ENCODE measurements at regions not wholly inside any gene's neighbourhood (a gene's known extent, or its start where the extent isn't known, plus 50 kb on each side); places are given as distances from the start of the nearest gene placed in this dataset.

DNA sequence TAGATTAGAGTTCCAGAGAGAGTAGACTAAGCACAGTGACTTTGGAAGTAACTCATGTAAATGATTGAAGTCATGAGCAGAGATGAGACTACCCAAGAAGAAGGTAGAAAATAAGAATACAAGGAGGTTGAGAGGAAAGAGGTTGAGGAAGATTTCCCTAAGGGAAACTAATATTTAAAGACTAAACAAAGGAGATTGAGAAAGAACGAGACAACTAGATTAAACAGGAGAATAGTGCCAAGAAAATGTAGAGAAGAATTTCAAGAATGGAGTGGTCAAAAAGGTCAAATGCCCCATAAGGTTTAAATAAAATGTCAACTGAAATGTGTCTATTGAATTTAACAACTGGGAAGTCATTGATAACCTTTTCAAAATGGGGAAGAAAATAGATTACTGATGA is 59.0 kb downstream of the RPS29 start:
- DNase-seq (ENCODE audit: low read depth in 2 of 2) = no peak

DNA sequence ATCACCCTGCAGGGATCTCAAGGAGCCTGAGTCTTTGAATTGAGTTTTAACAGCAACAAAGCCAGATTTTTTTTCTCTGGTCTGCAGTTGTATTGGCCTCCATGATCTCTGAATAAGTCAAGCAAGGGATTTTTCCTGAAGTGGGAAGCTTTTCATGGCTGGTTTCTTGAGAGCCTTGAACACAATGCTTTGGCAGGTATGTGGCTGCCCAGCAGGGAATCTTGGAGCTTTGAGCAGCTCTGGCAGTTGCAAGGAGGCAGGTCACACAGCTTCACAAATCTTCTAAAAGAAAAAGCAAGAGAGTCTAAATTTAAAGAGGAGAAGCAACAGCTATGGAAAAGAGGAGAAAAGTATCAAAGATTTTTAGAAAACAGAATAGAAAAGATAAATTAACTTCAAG is 60.1 kb downstream of the RPS29 start:
- no peak for DNase-seq (ENCODE audit: low read depth in 2 of 2)

DNA sequence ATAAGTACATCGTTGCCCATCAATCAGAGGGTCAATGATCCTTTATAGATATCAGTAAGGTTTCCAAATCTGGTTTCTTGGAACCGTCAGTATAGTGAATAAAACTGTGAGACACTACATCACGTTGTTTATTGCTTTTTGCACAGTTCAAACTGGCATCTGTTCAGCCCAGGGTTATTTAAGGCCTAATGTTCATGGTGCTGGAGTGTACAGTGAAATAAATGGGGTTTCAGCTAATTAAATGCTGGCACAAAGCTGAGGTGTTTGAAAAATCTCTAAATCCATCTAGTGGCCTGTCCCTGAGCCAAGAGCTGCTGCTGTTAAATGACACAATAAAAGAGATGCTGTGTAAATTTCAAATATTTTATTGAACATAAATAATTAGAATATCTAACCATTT is 69.9 kb downstream of the RPS29 start:
- DNase-seq (ENCODE audit: low read depth in 2 of 2) = no peak

DNA sequence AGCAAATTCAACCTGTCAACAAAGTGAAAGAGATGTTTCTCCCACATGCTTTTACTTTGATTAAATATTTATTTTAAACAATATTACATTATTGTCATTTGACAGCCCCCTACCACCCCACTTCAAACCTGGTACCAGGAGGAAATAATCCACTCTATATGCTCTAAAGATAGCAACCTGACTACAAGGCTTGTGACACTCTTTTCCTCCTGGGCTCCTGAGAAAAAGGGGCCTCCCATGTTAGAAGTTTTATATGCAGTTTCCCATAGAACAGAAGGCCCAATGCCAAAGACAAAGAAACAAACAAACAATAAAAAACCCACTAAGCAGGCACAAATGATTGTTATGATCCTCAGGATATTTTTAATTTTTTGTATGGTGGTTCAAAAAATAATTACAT is 73.6 kb downstream of the RPS29 start:
- peak; percentile 6 to 59 for DNase-seq (ENCODE audit: low read depth in 2 of 2)

DNA sequence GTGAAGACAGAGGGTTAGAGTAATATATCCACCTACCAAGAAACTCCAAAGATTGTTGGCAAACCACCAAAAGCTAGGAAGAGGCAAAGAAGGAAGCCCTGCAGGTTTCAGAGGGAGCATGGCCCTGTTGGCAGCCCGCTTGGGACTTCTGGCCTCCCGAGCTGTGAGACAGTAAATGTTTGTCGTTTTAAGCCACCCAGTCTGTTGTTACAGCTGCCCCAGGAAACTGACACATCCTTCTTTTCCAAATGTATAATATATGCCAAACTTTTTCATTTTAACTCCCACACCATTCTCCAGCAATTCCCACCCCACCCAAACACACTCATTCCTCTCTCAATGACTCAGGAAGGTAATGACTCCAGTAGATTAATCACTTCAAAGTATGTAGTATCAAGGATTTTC is 74.0 kb downstream of the RPS29 start:
- DNase-seq (ENCODE audit: low read depth in 2 of 2) = peak; percentile 63 to 88

DNA sequence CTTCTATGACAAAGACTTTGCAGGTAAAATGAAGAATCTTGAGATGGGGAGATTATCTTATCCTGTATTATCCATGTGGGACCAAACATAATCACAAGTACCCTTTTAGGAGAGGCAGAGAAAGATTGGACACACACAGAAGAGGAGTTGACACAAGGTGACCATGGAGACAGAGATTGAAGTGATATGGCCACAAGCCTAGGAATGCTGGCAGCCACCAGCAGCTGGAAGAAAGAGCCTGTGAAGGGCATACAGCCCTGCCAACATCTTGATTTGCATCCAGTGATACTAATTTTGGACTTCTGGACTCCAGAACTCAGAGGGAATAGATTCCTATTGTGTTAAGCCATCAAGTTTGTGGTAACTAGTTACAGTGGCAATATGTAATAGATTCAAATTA is 78.1 kb downstream of the RPS29 start:
- no peak for DNase-seq (ENCODE audit: low read depth in 2 of 2)

DNA sequence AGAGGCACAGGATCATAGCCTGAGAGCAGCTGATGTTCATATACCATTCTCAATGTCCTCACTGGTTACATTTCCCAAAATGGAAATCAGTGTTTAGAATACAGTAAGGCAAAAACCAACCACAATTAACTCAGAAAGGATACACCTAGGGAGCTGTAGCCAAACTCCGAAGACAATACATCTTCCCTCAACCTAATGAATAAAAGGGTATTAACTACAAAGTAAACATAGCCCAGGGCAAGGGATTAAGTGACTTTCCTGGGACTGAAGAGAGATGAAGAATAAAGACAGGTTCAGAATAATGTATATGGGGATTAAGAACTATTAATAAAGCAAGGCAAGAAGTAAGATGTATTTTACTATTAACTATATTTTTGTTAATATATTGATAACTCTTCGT is 79.5 kb downstream of the RPS29 start:
- DNase-seq (ENCODE audit: low read depth in 2 of 2) = no peak

DNA sequence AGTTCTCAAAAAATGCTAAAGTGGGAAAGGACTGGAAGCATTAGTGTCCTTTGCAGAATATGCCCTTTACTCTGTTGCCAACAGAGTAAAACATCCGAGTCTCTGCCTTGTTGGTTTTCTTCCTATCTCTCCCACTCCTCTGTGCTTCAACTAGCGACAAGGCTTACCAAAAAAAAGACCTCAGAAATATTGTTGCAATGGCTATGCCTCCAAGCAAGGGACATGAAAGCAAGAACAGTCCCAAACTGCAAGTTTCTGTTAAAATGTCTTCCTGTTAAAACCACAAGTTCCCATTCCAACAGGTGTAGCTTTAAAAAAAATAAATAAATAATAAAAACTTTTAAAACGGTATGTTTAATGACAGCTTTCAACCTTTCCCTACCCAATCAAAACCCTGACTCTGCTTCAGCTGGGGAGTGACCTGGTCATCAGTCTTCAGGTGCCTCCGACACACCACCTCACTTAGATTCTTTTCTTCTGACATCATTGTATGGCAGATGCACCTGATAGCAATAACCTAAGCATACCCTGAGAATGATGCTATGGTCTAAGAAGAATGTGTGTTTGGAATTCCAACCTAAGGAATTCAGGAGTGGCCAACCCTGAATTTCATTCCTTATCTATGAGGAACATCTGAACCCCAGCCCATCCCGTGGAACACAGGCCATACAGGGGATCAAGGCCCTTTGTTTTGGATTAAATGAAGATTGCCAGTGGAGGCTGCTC is 81.0 kb downstream of the RPS29 start:
- no peak for DNase-seq (ENCODE audit: low read depth in 2 of 2)

DNA sequence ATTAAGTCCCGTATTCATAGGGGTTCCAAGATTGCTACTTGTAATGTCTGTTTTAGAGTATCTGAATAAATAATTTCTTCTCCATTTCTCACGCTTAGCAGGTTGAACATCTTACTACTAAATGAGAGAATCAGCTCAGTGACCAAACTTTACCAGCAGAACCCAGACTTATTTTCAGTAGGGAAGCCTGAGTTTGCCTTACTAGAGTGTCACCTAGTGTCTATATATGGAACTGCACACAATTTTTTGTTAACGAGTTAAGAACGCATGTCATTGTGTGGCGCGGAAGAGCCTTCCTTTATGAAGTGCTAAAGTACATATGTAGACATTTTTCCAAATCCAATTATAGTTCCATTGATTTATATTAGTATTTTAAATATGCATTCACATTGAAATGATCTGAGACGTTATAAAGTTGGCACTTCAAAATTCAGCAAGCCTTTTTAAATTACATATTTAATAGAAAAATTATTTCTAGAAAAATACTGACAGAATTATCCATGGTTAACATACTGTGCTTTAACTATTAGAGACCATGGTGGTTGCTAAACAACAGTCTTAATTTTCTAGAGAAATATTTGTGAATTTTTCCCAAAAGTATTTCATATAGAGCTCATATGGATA is 88.3 kb downstream of the RPS29 start:
- peak; percentile 76 to 81 for DNase-seq (ENCODE audit: low read depth in 2 of 2)

DNA sequence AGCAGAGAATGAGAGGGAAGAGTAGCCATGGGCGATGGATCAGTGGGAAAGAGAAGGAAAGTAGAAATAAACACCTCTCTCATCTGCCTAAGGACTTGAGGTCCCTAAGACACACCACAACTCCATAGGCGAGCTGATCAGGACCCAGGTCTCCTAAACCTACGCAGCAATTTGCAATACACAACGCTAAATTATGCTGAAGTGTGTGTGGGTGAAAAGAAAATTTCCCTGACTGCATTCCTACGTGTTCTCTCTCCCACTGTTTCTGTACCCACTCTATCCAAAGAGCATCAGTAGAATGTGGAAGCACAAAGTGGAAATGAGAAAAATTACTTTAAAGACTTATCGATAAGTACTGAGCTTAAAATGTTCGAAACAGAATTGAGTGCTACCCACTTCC is 88.9 kb downstream of the RPS29 start:
- no peak for DNase-seq (ENCODE audit: low read depth in 2 of 2)

DNA sequence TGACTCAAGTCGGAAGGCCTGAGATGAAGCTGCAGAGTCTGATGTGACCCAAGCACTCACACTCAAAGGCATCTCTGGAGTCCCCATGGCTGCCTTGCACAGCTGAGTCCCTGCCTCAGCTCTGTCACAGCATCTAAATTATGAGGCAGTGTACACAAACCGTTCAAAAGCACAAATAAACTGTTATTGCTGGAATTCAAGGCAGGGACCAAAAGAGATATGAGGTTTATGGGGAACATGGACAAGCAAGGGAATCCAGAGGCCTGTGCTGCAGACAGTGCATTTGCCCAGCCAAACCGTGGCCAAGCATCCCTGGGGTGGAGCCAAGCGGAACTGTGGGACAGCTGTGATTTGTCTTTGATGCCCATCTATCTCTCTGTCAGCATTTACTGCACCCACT is 91.3 kb downstream of the RPS29 start:
- DNase-seq (ENCODE audit: low read depth in 2 of 2) = no peak

DNA sequence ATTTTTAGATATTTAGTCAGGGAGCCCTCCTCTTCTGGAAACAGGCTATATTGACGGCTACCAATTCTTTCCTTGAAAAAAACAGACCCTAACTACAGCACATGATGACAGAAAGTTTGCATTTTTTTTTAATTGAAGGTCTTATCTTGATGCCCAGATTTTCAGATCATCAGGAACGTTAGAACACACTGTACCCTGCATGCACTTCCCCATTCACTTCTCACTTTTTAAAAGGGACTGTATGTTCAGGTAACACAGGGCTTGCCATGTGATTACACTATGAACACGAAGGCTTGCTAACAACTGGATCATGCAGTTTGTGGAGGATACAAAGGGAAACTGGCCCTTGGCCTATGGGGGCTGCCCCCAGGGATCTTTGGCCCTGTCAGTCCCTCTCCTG is 92.6 kb downstream of the RPS29 start:
- no peak for DNase-seq (ENCODE audit: low read depth in 2 of 2)

DNA sequence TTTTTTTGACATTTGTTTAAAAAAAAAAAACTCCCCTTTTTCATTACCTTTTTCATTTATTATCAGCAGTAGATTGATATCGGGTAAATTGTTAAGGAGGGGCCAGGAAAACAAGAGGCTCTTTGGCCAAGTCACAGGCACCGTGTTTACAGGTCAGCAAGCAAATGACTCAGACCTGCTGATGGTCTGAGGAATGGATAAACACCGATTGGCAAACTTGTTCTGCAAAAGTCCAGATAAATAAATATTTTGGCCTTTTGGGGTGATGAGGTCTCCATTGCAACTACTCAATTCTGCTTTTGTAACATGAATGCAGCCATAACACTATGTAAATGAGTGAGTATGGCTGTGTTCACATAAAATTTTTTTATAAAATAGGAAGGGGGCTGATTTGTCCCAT is 94.0 kb downstream of the RPS29 start:
- no peak for DNase-seq (ENCODE audit: low read depth in 2 of 2)

DNA sequence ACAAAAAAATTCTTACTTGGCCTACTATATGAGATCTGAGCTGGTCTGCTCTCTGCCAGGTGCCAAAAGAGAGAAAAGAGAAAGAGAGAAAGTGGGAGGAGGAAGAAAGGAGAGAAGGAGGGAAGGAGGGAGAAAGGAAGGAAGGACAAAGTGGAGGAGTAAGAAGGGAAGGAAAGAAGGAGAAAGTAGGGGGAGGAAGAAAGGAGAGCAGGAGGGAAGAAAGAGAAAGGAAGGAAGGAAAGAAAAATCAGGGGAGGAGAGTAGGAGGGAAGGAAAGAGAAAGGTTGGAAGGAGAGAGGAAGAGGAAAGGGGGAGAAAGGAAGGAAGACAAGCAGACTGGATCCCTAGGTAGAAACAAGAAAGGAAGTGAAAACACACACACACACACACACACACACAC is 96.8 kb downstream of the RPS29 start:
- DNase-seq (ENCODE audit: low read depth in 2 of 2) = no peak

DNA sequence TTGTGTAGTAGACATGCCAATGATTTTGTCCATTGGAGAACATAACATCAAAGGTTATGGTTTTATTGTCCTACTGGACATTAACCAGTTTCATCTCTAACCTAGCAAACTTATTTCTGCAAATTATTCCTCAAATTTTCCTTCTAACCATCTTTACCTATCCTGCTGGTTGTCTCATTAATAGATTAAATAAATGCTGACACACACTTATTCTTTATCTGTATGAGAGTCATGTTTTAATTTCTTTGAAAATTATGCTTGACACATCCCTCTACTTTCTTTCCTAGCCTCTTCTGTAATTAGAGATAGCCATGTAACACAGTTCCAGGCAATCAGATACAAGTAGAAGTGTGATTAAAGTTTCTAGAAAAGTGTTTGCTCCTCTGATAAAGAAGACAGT is 98.9 kb downstream of the RPS29 start:
- no peak for DNase-seq (ENCODE audit: low read depth in 2 of 2)

DNA sequence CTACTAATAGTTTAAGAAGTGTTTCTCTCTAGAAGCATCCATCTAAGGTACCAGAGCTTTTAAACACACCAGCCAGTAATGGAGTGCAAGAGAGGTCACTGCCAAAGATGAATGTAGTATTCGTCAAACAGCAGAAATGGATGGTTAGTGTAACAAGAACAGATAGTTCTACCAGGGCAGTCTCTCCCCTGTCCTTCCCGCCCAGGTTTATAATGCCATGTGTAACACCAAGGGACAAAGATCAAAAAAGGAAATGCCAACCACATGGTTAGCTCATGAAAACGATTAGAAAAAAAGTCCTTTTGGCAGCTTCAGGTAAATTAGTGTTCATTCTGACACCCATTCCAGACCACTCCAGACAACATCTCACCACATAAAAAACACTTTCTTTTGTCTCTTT is 100.9 kb downstream of the RPS29 start:
- DNase-seq (ENCODE audit: low read depth in 2 of 2) = no peak

DNA sequence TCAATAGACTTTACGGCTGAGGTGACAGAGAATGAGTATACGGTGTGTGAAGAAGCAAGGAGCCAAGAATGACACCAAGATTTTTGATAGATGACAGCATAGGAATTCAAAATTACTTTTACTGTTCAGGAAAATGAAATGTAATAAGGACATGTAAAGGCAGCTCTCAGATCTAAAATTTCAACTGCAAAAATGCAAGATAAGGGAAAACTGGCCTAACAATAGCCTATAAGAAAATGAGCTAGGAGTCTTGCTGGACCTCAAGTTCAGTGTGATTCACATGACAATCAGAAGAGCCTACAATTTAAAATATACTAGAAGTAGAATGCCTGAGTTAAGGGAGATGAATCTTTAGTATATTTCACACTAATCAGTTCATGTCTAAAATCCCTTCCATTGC is 102.0 kb downstream of the RPS29 start:
- DNase-seq (ENCODE audit: low read depth in 2 of 2) = no peak

DNA sequence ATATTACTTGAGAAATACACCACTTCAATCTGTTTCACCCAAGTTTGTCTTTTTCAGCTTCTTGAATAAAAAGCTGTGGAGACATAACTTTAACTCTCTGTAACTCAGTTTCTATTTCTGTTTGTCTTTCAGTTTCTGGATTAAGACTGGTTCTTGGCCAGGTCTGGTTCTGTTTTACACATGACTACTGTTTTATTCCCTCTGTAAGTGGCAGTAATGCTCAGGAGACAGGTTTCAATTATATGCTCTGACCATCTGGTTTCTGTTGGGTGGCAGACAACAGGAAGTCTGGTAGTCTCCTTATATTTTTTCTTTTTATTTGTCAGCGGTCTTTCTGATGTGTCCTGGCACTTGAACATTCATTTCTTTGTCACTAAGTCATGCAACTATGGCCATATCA is 102.9 kb downstream of the RPS29 start:
- DNase-seq (ENCODE audit: low read depth in 2 of 2) = no peak

DNA sequence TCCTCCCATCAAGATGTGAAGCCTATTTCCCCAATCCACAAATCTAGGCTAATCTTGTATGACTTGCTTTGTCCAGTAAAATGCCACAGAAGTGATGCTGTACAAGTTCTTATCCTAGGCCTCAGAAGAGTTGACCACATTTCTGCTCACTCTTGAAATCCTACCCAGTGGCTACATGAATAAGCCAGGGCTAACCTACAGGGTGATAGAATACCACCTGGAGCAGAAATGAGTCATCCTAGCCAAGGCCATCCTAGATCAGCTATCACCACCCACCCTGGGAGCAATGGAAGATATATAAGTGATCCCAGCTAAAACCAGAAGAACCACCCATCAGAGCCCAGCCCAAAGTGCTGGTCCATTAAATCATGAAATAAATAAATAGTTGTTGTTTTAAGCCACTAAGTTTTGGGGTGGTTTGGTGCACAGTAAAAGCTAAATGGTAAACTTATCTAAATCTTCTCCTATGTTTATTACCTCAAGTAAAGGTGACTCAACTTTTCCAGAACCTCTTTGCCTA is 105.1 kb downstream of the RPS29 start:
- DNase-seq (ENCODE audit: low read depth in 2 of 2) = no peak

DNA sequence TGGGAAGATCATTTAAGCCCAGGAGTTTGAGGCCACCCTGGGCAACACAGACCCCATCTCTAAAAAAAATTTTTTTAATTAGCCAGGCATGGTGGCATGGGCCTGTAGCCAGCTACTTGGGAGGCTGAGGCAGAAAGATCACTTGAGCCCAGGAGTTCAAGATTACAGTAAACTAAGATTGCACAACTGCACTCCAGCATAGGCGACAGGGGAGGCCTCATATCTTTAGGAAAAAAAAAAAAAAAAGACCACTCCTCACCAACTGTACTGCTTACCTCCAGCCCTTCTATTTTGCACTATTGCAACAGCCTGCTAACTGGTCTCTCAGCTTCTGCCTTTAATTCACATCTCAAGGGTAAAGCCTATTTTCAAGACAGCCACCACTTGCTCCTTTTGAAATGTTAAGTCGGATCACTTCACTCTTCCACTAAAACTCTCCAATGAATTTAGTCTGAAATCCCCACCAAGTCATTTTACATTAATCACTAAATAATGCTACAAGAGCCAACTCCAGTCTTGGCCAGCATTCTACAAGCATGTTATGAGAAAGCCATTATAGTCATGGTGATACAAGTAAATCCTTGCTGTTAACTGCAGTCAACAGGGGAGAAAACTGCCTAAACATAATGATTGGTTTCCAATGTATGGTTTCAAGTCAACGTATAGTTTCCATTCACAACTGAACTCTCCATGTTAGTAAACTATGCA is 106.0 kb downstream of the RPS29 start:
- DNase-seq (ENCODE audit: low read depth in 2 of 2) = no peak

DNA sequence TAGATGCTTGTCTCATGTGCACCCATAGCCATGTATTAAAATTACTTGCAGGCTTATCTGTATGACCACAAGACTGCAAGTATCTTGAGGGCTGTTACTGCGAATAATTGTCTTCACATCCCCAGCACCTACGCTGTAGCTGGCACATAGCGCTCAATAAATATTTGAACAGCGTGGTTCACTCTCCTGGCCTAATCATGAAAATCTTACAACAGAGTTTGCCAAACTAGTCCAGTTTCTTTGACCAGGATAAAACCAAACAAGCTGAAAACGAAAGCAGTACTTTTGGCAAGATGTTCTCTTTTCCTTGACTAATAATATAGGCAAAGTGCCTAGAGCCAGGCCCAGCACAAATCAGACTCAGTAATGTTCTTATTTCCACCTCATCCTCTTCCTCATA is 106.7 kb downstream of the RPS29 start:
- DNase-seq (ENCODE audit: low read depth in 2 of 2) = no peak

DNA sequence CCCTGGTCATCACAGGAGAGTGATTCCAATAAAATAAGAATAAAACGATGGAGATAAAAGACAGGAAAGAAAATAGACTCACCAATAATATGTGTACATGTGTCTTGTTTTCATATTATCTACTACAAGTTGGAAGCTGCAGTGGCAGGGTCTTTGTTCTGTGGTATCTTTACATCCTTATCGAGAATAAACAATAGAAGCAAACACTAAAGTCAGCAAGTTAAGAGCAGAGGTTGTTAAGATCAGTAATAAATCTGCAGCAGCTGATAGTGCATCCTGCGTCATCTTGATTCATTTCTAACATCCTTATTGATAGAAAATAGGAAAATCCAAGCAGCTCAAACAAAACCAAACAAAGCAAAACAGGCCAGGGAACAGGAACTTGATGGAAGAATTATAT is 107.4 kb downstream of the RPS29 start:
- DNase-seq (ENCODE audit: low read depth in 2 of 2) = no peak

DNA sequence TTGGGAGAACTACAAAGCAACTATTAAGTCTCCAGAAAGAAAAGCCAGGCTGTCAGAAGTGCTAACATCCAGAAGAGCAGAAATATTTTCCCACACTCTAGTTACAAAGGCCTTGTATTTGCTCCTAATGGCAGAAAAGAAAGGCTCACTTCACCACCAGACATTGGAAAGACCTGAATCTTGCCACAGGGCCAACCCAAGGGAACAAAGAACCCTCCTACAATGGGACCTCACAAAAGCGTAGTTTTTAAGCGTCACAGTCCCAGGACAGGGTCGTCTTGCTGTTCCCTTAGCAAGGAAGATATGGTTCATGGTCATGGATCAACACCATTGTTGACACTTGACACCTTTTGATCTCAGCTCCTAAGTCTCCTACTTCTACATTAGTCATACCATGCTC is 119.1 kb downstream of the RPS29 start:
- no peak for DNase-seq (ENCODE audit: low read depth in 2 of 2)

All from lung microvascular endothelial cell (primary cell).